ENCODE measurements at regions not wholly inside any gene's neighbourhood (a gene's known extent, or its start where the extent isn't known, plus 50 kb on each side); places are given as distances from the start of the nearest gene placed in this dataset.

GRCh38 chr12:66963901-66964300 is 285.0 kb upstream of the GRIP1 start:
- Mint-ChIP-seq H3K27me3 (no peaks in the 10 kb centered on the region), H3K9me3 (no peaks in the 10 kb centered on the region), H3K4me3 (no peak overlapping the region), H3K4me1 (no peaks in the 10 kb centered on the region), H3K27ac (no peak overlapping the region), H3K36me3 (ENCODE audit: low read depth) (no peaks in the 10 kb centered on the region)
- ATAC-seq (ENCODE audit: low read depth), result no peak
- no peak for TF ChIP-seq CTCF (IDR thresholded peaks at IDR 0.05)
- intact Hi-C loops (cut with micrococcal nuclease), result no loop called here
- ChIA-PET CTCF (no interaction called here), POLR2A (no interaction called here)
- DNase-seq, result no peak

DNA sequence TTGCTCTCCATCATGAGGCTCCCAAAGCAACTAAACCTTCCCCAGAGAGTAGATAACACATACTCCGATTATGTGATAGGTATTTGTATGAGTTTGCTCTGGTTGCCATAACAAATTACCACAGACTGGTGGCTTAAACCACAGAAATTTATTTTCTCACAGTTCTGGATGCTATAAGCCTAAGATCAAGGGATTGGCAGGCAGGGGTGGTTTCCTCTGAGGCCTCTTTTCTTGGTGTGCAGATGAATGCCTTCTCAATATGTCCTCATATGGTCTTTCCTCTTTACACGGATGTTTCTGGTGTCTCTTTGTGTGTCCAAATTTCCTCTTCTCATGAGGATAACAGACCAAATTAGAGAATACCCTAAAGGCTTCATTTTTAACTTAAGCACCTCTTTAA is 285.8 kb upstream of the GRIP1 start:
- H3K27me3 Mint-ChIP-seq, result no peaks in the 10 kb centered on the region
- ChIA-PET CTCF (no interaction called here), POLR2A (no interaction called here)
- TF ChIP-seq CTCF (IDR thresholded peaks at IDR 0.05), result no peak
- DNase-seq (no peak), ATAC-seq (ENCODE audit: low read depth) (no peak)
- no peak overlapping the region for H3K27ac Mint-ChIP-seq
- H3K9me3 Mint-ChIP-seq, result no peaks in the 10 kb centered on the region
- H3K4me1 Mint-ChIP-seq, result no peaks in the 10 kb centered on the region
- no peaks in the 10 kb centered on the region for H3K36me3 Mint-ChIP-seq (ENCODE audit: low read depth)
- H3K4me3 Mint-ChIP-seq, result no peak overlapping the region
- intact Hi-C loops (cut with micrococcal nuclease), result no loop called here

GRCh38 chr12:66965621-66966020 is 286.7 kb upstream of the GRIP1 start:
- ChIA-PET CTCF (no interaction called here), POLR2A (no interaction called here)
- no peaks in the 10 kb centered on the region for H3K4me1 Mint-ChIP-seq
- H3K9me3 Mint-ChIP-seq, result no peaks in the 10 kb centered on the region
- ATAC-seq (ENCODE audit: low read depth) (no peak), DNase-seq (no peak)
- H3K27ac Mint-ChIP-seq, result no peak overlapping the region
- no peaks in the 10 kb centered on the region for H3K36me3 Mint-ChIP-seq (ENCODE audit: low read depth)
- no peaks in the 10 kb centered on the region for H3K27me3 Mint-ChIP-seq
- TF ChIP-seq CTCF (IDR thresholded peaks at IDR 0.05), result no peak
- no peak overlapping the region for H3K4me3 Mint-ChIP-seq
- intact Hi-C loops (cut with micrococcal nuclease), result no loop called here

DNA sequence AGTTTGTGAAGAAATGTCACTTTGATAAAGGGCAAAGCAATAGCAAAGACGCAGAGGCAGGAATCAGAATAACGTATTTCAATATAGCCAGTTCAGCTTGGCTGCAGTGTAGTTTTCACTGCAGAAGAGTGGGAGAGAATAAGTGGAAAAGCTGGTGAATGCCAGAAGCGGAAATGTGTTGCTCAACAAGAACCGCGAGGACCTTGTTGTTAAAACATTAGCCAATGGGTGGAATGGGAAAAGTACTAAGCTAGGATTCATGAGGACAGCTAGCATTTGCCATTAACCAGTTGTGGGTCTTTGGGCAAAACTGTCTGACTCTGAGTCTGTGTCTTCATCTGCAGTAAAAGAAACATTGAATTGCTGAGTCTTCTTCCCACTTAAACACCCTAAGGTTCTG is 292.9 kb upstream of the GRIP1 start:
- H3K27ac Mint-ChIP-seq, result no peak overlapping the region
- CTCF ChIA-PET, result no interaction called here
- ATAC-seq (ENCODE audit: low read depth) (no peak), DNase-seq (no peak)
- H3K4me1 Mint-ChIP-seq, result no peaks in the 10 kb centered on the region
- intact Hi-C loops (cut with micrococcal nuclease), result no loop called here
- POLR2A ChIA-PET, result no interaction called here
- no peaks in the 10 kb centered on the region for H3K9me3 Mint-ChIP-seq
- H3K36me3 Mint-ChIP-seq (ENCODE audit: low read depth), result no peaks in the 10 kb centered on the region
- H3K4me3 Mint-ChIP-seq, result no peak overlapping the region
- no peak for TF ChIP-seq CTCF (IDR thresholded peaks at IDR 0.05)
- H3K27me3 Mint-ChIP-seq, result peaks cover 7% of the 10 kb centered on the region

GRCh38 chr12:66976526-66976925 is 292.6 kb upstream of the CAND1 start:
- POLR2A ChIA-PET, result no interaction called here
- DNase-seq (no peak), ATAC-seq (ENCODE audit: low read depth) (no peak)
- Mint-ChIP-seq H3K36me3 (ENCODE audit: low read depth) (no peaks in the 10 kb centered on the region), H3K9me3 (no peaks in the 10 kb centered on the region), H3K27me3 (peaks cover 13% of the 10 kb centered on the region), H3K27ac (no peak overlapping the region), H3K4me3 (no peak overlapping the region), H3K4me1 (no peaks in the 10 kb centered on the region)
- TF ChIP-seq CTCF (IDR thresholded peaks at IDR 0.05), result no peak
- intact Hi-C loops (cut with micrococcal nuclease), result no loop called here
- CTCF ChIA-PET, result interaction anchor here (0.8 kb wide), 1 partner anchor 32 kb away, joined by 4 read pairs; no protein-coding TSS in a partner anchor
